ENCODE measurements at regions not wholly inside any gene's neighbourhood (a gene's known extent, or its start where the extent isn't known, plus 50 kb on each side); places are given as distances from the start of the nearest gene placed in this dataset.
A peak's percentile ranks its signal among the peaks of the same experiment; 100 is the strongest.

DNA sequence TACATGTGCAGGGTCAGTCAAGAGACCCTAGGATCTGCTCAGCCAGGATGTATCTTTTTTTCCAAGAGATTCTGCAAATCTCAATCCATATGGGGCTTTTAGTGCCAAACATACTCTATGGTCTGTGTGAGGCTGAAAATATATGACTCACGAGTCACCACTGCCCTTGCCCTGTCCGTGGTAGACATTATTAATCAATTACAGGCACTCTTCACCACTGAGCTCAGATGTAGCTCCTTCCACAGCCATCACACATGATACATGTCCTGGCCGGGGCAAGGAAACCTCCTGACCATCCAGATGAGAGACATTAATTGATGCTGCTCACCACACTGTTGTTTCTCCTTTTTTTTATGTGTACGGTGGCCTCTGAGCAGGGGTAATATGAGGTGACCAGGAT lies 90.2 kb upstream of the RET start:
- Histone ChIP-seq H3K18ac (ENCODE audit: low read depth, low read length) (no peak overlapping the region), H3K9me3 (ENCODE audit: control insufficient read depth, insufficient read depth, low read length) (no peaks in the 10 kb centered on the region), H4K20me1 (ENCODE audit: insufficient read depth, low read length) (no peaks in the 10 kb centered on the region), H2AK9ac (replicated peaks; ENCODE audit: low read depth, low read length, poor library complexity) (no peak overlapping the region), H3K79me1 (ENCODE audit: low read depth in 1 of 2, low read length in 2 of 2) (no peaks in the 10 kb centered on the region), H2AFZ (replicated peaks; ENCODE audit: low read length, poor library complexity) (no peak overlapping the region), H3K27me3 (ENCODE audit: control insufficient read depth, insufficient read depth, low read length) (no peaks in the 10 kb centered on the region; the same call in 1 of the 2 replicates), H3K4me3 (ENCODE audit: insufficient read depth, low read depth, low read length) (no peak overlapping the region), H3K23ac (ENCODE audit: low read depth, low read length) (no peak overlapping the region), H3K9ac (ENCODE audit: low read depth, low read length) (no peak overlapping the region), H4K5ac (ENCODE audit: low read depth, low read length) (no peak overlapping the region), H2AK5ac (ENCODE audit: low read depth, low read length) (no peak overlapping the region), H4K8ac (ENCODE audit: low read depth in 2 of 2, low read length in 2 of 2) (no peak overlapping the region), H3K4me2 (ENCODE audit: low read depth, low read length) (no peak overlapping the region), H2BK5ac (ENCODE audit: low read depth, low read length, poor library complexity, severe bottlenecking) (no peak overlapping the region), H3K56ac (ENCODE audit: extremely low read depth, insufficient read depth, low read length) (no peak overlapping the region), H3K27ac (ENCODE audit: insufficient read depth, low read length) (no peak overlapping the region), H3K4ac (ENCODE audit: low read depth, low read length) (no peak overlapping the region), H2BK20ac (ENCODE audit: low read depth, low read length) (no peak overlapping the region), H2BK120ac (ENCODE audit: low read depth, low read length) (no peak overlapping the region), H3K4me1 (ENCODE audit: control insufficient read depth, insufficient read depth, low read length) (no peaks in the 10 kb centered on the region), H4K91ac (ENCODE audit: insufficient read depth, low read depth, low read length) (no peak overlapping the region), H3K14ac (replicated peaks; ENCODE audit: low read depth, low read length) (no peak overlapping the region), H3K36me3 (ENCODE audit: control insufficient read depth, insufficient read depth, low read length) (no peaks in the 10 kb centered on the region), H2BK15ac (ENCODE audit: low read depth, low read length) (no peak overlapping the region), H3K9me1 (ENCODE audit: insufficient read depth, low read length) (no peaks in the 10 kb centered on the region)
- POLR2A ChIA-PET (ENCODE audit: unreplicated experiment), result no interaction called here
- CTCF ChIA-PET, result no interaction called here
- ATAC-seq (ENCODE audit: low read depth), result no peak
- TF ChIP-seq SMC3 (IDR thresholded peaks at IDR 0.05; ENCODE audit: low read depth, low read length) (no peak), FOS (IDR thresholded peaks at IDR 0.05; ENCODE audit: low read depth, low read length) (no peak), CEBPB (IDR thresholded peaks at IDR 0.05; ENCODE audit: low read depth, low read length) (no peak), BHLHE40 (IDR thresholded peaks at IDR 0.05; ENCODE audit: low read depth, low read length) (no peak), POLR2A (IDR thresholded peaks at IDR 0.05; ENCODE audit: low read depth, low read length) (no peak), MXI1 (IDR thresholded peaks at IDR 0.05; ENCODE audit: borderline replicate concordance, low read depth, low read length) (no peak), CHD1 (IDR thresholded peaks at IDR 0.05; ENCODE audit: low read depth, low read length) (no peak), NFE2L2 (IDR thresholded peaks at IDR 0.05; ENCODE audit: low read depth, low read length) (no peak), MAFK (IDR thresholded peaks at IDR 0.05; ENCODE audit: low read depth, low read length) (no peak), RFX5 (IDR thresholded peaks at IDR 0.05; ENCODE audit: low read depth, low read length) (no peak), RAD21 (IDR thresholded peaks at IDR 0.05; ENCODE audit: low read length) (no peak), RCOR1 (IDR thresholded peaks at IDR 0.05; ENCODE audit: insufficient replicate concordance, low read length) (no peak), CTCF (conservative IDR thresholded peaks at IDR 0.05; ENCODE audit: low read depth, low read length) (no peak), ELK1 (IDR thresholded peaks at IDR 0.05; ENCODE audit: borderline replicate concordance, low read depth, low read length) (no peak), MAZ (IDR thresholded peaks at IDR 0.05; ENCODE audit: borderline replicate concordance, low read depth, low read length) (no peak)
- TF ChIP-seq, protein P1, sequence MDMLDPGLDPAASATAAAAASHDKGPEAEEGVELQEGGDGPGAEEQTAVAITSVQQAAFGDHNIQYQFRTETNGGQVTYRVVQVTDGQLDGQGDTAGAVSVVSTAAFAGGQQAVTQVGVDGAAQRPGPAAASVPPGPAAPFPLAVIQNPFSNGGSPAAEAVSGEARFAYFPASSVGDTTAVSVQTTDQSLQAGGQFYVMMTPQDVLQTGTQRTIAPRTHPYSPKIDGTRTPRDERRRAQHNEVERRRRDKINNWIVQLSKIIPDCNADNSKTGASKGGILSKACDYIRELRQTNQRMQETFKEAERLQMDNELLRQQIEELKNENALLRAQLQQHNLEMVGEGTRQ (IDR thresholded peaks at IDR 0.05; ENCODE audit: low read depth, low read length), result no peak
- no TSS peak for BruUV-seq (replicated peaks)
- dilution Hi-C loops (cut with HindIII; ENCODE audit: low sequenced_read_pairs, unreplicated experiment), result no loop called here
- in situ Hi-C loops (cut with MboI; ENCODE audit: low sequenced_read_pairs), result no loop called here
- DNase-seq, result peak; percentile 1
- intact Hi-C loops (cut with micrococcal nuclease), result no loop called here
- no CpG with 5 or more reads among the region's 4 CpGs for WGBS, 2 experiments (ENCODE audit: extremely low coverage in 2 of 2, insufficient read length in 1 of 2)

Measured in IMR-90 (cell line).